ENCODE measurements at regions not wholly inside any gene's neighbourhood (a gene's known extent, or its start where the extent isn't known, plus 50 kb on each side); places are given as distances from the start of the nearest gene placed in this dataset.

DNA sequence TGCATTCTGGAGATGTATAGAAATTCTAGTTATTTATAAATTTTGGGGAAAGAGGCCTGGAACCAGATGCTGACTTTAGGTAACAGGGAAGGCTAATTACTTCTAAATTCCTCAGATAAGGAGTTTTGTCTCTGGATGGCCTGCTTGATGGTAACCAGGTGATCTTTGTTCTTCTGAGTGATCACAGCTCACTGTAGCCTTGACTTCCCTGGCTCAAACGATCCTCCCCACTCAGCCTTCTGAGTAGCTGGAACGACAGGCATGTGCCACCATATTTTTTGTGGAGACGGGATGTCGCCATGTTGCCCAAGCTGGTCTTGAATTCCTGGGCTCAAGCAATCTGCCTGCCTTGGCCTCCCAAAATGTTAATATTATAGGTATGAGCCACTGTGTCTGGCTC is 54.4 kb upstream of the MSH6 start:
- TF ChIP-seq, protein P1, sequence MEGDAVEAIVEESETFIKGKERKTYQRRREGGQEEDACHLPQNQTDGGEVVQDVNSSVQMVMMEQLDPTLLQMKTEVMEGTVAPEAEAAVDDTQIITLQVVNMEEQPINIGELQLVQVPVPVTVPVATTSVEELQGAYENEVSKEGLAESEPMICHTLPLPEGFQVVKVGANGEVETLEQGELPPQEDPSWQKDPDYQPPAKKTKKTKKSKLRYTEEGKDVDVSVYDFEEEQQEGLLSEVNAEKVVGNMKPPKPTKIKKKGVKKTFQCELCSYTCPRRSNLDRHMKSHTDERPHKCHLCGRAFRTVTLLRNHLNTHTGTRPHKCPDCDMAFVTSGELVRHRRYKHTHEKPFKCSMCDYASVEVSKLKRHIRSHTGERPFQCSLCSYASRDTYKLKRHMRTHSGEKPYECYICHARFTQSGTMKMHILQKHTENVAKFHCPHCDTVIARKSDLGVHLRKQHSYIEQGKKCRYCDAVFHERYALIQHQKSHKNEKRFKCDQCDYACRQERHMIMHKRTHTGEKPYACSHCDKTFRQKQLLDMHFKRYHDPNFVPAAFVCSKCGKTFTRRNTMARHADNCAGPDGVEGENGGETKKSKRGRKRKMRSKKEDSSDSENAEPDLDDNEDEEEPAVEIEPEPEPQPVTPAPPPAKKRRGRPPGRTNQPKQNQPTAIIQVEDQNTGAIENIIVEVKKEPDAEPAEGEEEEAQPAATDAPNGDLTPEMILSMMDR (IDR thresholded peaks at IDR 0.05): no peak
- TF ChIP-seq EP300 (IDR thresholded peaks at IDR 0.05) (no peak), POLR2A (IDR thresholded peaks at IDR 0.05) (no peak), POLR2AphosphoS5 (IDR thresholded peaks at IDR 0.05) (no peak)
